Kidney (tissue), 13 donors: ENCODE measurements at regions not wholly inside any gene's neighbourhood (a gene's known extent, or its start where the extent isn't known, plus 50 kb on each side); places are given as distances from the start of the nearest gene placed in this dataset.

Experiments
- DNase-seq, 5 donors: peaks; one replicate each; pipeline ENCODE4 v3.0.0-alpha.2; 2013 to 2020
- FAIRE-seq: peaks from 2 replicates; lab custom pipeline; 2012; peaks lifted over from hg19 to GRCh38; lab: Jason Lieb, UNC
- H3K27ac ChIP-seq, 2 donors: one replicate each; pipeline ENCODE4 v1.7.0; 2013; ENCODE audit warnings: low read depth in 2 of 2, low read length in 2 of 2, inconsistent platforms in 1 of 2
- H3K27me3 ChIP-seq: one replicate; pipeline ENCODE4 v1.7.1; 2013; ENCODE audit warnings: low read length, inconsistent platforms; ENCODE audit not compliant: control insufficient read depth, insufficient read depth
- H3K36me3 ChIP-seq, 3 donors: one replicate each; pipeline versions ENCODE4 v1.7.0 to v1.7.1; 2013; ENCODE audit warnings: low read length in 3 of 3, control low read depth in 1 of 3, inconsistent platforms in 1 of 3; ENCODE audit not compliant: insufficient read depth in 3 of 3, control insufficient read depth in 2 of 3
- H3K4me1 ChIP-seq, 3 donors: one replicate each; pipeline versions ENCODE4 v1.7.0 to v1.7.1; 2013; ENCODE audit warnings: low read length in 3 of 3, inconsistent platforms in 1 of 3, low read depth in 1 of 3; ENCODE audit not compliant: control insufficient read depth in 2 of 3, insufficient read depth in 2 of 3
- H3K4me3 ChIP-seq, 3 donors: one replicate each; pipeline versions ENCODE4 v1.7.0 to v1.8.1; 2013; ENCODE audit warnings: low read length in 3 of 3, control low read depth in 1 of 3, inconsistent platforms in 1 of 3
- H3K9ac ChIP-seq, 3 donors: one replicate each; pipeline versions ENCODE4 v1.7.0 to v1.7.1; 2013; ENCODE audit warnings: low read length in 3 of 3, control low read depth in 1 of 3, inconsistent platforms in 1 of 3
- H3K9me3 ChIP-seq, 3 donors: one replicate each; pipeline versions ENCODE4 v1.7.0 to v1.7.1; 2013; ENCODE audit warnings: low read length in 3 of 3, control low read depth in 1 of 3, inconsistent platforms in 1 of 3; ENCODE audit not compliant: control insufficient read depth in 2 of 3, insufficient read depth in 1 of 3
- intact Hi-C: fragments of 100-400 bp; cut with DNase I; formaldehyde crosslinking; loops from one replicate; pipeline ENCODE4 v1.11.1; 2022
- TF ChIP-seq, protein P1 (sequence below): IDR thresholded peaks from 3 replicates; pipeline ENCODE4 v1.5.1; 2012; ENCODE audit warnings: mild to moderate bottlenecking, moderate library complexity, borderline replicate concordance; ENCODE audit not compliant: insufficient read depth; ENCODE audit errors: extremely low read depth
- donor health status: control.
- donor health status: control.
- donor health status: control.
- donor health status: control.
- donor health status: control.
- donor health status: DM: yes; HTN: yes; CAD: no.
- donor health status: Normal renal cell carcinoma (clear cell type).

DNA sequence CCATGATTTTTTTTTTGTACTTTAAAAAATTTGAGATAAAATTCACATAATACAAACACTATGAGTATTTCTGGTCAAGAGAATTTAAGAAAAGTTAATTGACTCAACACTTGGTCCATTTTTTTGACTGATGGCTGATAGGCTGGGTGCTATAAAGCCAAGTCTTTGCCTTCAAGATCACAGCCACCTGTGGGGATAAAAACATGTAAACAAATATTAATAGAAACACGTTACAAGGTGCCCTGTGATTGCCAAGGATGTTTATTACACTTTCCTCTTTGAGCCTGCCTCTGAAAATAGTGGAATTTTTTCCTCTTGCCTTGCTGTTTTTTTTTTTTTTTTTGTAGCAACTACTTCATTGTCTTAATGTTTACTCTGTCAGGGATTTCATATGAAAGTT, 63.3 kb downstream of the FHIP1A start:
- no peak for DNase-seq
- Histone ChIP-seq H3K4me3 (no peak overlapping the region), H3K9ac (no peak overlapping the region), H3K27ac (no peak overlapping the region), H3K36me3 (no peaks in the 10 kb centered on the region), H3K9me3 (no peaks in the 10 kb centered on the region), H3K27me3 (no peaks in the 10 kb centered on the region), H3K4me1 (no peaks in the 10 kb centered on the region)
- no peak for FAIRE-seq
- TF ChIP-seq, protein P1, sequence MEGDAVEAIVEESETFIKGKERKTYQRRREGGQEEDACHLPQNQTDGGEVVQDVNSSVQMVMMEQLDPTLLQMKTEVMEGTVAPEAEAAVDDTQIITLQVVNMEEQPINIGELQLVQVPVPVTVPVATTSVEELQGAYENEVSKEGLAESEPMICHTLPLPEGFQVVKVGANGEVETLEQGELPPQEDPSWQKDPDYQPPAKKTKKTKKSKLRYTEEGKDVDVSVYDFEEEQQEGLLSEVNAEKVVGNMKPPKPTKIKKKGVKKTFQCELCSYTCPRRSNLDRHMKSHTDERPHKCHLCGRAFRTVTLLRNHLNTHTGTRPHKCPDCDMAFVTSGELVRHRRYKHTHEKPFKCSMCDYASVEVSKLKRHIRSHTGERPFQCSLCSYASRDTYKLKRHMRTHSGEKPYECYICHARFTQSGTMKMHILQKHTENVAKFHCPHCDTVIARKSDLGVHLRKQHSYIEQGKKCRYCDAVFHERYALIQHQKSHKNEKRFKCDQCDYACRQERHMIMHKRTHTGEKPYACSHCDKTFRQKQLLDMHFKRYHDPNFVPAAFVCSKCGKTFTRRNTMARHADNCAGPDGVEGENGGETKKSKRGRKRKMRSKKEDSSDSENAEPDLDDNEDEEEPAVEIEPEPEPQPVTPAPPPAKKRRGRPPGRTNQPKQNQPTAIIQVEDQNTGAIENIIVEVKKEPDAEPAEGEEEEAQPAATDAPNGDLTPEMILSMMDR: no peak
- intact Hi-C loops: no loop called here

DNA sequence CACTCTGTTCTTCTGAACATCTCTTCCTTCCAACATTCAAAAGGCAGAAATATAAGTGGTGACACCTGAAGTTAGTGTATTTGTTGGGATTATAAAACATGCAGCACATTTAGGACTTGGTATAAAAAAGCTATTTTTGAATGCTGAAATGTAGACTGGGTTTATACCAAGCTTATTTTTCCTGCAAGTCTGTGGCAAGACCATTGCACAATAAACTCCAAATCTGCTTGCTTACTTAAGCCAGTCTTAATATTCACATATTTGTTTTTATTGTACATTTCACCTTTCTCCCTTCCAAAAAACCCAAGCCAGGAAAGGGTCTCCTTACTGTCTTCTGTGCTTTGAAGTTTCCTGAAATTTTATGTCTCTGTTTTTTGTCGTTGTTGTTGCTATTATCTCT, 63.7 kb downstream of the FHIP1A start:
- FAIRE-seq (no peak), DNase-seq (no peak)
- H3K4me1 ChIP-seq: no peaks in the 10 kb centered on the region
- no peaks in the 10 kb centered on the region for H3K36me3 ChIP-seq
- TF ChIP-seq, protein P1: no peak
- no peak overlapping the region for H3K9ac ChIP-seq
- no peak overlapping the region for H3K4me3 ChIP-seq
- no peaks in the 10 kb centered on the region for H3K9me3 ChIP-seq
- no peaks in the 10 kb centered on the region for H3K27me3 ChIP-seq
- no peak overlapping the region for H3K27ac ChIP-seq
- intact Hi-C loops: no loop called here

DNA sequence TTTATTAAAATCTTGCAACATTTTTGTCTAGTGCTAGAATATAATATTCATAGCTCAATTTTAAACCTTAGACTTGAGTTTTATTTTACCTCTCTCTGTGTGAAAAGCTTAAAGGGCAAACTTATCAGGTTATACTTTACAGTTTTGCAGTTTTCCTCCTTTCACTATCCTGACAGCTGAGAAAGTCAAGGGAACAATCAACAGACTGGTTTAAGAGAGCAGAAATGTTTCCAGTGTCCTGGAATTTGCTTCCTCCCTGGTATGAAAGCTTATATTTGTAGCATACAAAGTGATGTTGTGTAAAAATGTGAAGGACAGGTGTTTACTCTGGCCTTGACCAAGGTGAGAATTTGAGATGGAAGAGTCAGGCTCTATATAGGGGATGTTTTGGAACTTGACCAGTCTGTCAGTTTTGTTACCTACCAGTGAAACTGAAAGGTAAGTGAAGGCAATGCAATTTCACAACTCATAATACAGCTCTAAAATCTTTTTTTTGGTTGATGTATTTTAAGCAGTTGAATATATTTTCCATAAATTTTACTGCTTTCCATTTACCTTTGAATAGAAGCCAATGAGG, 64.6 kb downstream of the FHIP1A start:
- H3K4me1 ChIP-seq: no peaks in the 10 kb centered on the region
- intact Hi-C loops: no loop called here
- no peak overlapping the region for H3K4me3 ChIP-seq
- H3K27ac ChIP-seq: no peak overlapping the region
- FAIRE-seq: no peak
- no peaks in the 10 kb centered on the region for H3K27me3 ChIP-seq
- TF ChIP-seq, protein P1: no peak
- DNase-seq: no peak
- H3K9ac ChIP-seq: no peak overlapping the region
- no peaks in the 10 kb centered on the region for H3K36me3 ChIP-seq
- no peaks in the 10 kb centered on the region for H3K9me3 ChIP-seq
